ENCODE measurements at regions not wholly inside any gene's neighbourhood (a gene's known extent, or its start where the extent isn't known, plus 50 kb on each side); places are given as distances from the start of the nearest gene placed in this dataset.

DNA sequence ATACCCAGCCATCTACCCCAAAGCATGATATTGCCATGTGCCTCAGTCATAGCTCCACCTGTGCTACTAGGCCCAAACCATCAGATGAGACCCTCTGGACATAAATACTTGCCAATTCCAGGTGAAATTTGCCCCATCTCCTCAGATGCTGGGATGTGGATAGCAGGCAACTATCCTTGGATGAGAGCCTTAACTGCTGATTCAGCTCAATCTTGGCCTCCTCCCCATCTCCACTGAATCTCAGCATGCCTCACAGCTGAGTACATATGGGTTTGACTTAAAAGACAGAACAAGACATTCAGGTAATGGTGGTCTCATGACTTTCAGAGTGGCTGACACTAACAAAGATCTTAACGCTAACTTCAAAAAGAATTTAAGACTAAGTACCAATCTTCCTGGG lies 50.8 kb upstream of the KLHL13 start:
- 96 to 100% methylated on average over 1 of the region's 1 CpG for WGBS, 2 donors
- H3K4me3 ChIP-seq (ENCODE audit: low read depth in 1 of 2, low read length in 2 of 2): no peak overlapping the region
- H3K27me3 ChIP-seq (ENCODE audit: control insufficient read depth in 1 of 2, insufficient read depth in 2 of 2, low read length in 2 of 2): no peaks in the 10 kb centered on the region

DNA sequence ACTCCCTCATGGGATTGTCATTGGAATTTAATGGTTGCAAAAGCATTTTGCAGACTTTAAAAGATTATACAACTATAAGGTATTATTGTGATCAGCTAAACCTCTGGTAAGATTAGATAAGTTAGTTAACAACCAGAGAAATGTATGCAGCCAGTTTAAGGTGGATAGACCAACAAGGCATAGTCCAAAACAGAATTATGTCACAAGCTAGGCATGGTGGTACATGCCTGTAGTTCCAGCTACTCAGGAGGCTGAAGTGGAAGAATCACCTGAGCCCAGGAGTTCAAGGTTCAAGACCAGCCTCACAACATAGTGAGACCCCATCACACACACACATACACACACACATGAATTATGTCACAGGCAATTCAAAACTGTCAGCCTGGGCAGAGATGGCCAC lies 54.7 kb upstream of the KLHL13 start:
- Histone ChIP-seq H3K27ac (ENCODE audit: low read depth in 2 of 2, low read length in 1 of 2) (no peak overlapping the region), H3K4me1 (ENCODE audit: control insufficient read depth in 2 of 2, insufficient read depth in 2 of 2, low read length in 1 of 2) (no peaks in the 10 kb centered on the region), H3K36me3 (ENCODE audit: control insufficient read depth in 2 of 2, insufficient read depth in 2 of 2, low read length in 1 of 2) (no peaks in the 10 kb centered on the region), H3K27me3 (ENCODE audit: control insufficient read depth in 1 of 2, insufficient read depth in 2 of 2, low read length in 2 of 2) (no peaks in the 10 kb centered on the region), H3K9me3 (ENCODE audit: control insufficient read depth in 2 of 2, insufficient read depth in 1 of 2, low read depth in 1 of 2, low read length in 1 of 2) (no peaks in the 10 kb centered on the region), H3K4me3 (ENCODE audit: low read depth in 1 of 2, low read length in 2 of 2) (no peak overlapping the region)

More for the DNA sequence above, 50.8 kb upstream of the KLHL13 start:
- no peak overlapping the region for H3K27ac ChIP-seq (ENCODE audit: low read depth in 2 of 2, low read length in 1 of 2)
- H3K9me3 ChIP-seq (ENCODE audit: control insufficient read depth in 2 of 2, insufficient read depth in 1 of 2, low read depth in 1 of 2, low read length in 1 of 2): no peaks in the 10 kb centered on the region
- H3K4me1 ChIP-seq (ENCODE audit: control insufficient read depth in 2 of 2, insufficient read depth in 2 of 2, low read length in 1 of 2): no peaks in the 10 kb centered on the region
- no peaks in the 10 kb centered on the region for H3K36me3 ChIP-seq (ENCODE audit: control insufficient read depth in 2 of 2, insufficient read depth in 2 of 2, low read length in 1 of 2)

DNA sequence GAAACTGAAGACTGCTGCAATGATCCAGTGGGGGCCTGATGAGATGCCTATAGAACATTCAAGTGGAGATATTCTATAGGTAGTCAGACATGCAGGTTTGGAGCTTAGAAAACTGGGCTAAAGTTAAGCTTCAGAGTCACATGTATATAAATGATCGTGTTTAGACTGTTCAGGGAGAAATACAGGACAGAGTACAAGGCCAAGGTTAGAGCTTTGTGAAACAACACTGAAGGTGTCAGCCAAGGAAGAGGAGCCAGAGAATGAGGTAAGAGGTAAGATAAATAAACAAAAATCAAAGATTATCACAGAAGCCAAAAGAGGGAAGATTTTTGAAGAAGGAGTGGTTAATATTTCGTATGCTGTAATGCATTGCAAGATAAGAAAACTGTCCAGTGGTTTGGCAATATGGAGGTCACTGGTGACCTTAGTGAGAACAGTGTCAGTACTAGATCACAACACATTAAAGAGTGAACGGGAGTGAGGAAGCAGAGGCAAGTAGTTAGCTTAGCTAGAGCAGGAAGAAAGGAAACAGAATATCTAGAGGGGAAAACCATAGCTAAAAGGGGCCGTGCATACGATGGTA lies 58.0 kb upstream of the KLHL13 start:
- WGBS, 2 donors: 62 to 67% methylated on average over 5 of the region's 5 CpGs

DNA sequence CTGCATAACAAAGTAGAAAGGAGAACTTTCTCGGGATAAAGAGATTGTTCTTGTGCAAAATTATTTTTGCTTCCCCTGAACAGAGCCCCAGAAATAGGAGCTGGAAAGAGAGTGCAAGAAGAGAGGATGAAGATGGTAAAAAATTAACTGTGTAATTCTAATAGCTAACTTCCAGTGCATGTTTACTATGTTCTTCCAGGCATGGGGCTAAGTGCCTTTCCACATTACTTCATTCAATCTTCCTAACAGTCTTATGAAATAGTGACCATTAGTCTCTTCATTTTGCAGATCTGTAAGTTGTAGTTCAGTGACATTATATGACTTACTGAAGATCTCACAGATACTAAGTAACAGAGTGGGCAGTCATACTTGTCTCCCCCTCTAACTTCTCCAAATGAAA lies 61.1 kb upstream of the KLHL13 start:
- H3K27me3 ChIP-seq (ENCODE audit: control insufficient read depth in 1 of 2, insufficient read depth in 2 of 2, low read length in 2 of 2): peaks cover 0 to 3% of the 10 kb centered on the region in 2 donors
- 68 to 74% methylated on average over 1 of the region's 1 CpG for WGBS, 2 donors
- H3K36me3 ChIP-seq (ENCODE audit: control insufficient read depth in 2 of 2, insufficient read depth in 2 of 2, low read length in 1 of 2): no peaks in the 10 kb centered on the region
- H3K27ac ChIP-seq (ENCODE audit: low read depth in 2 of 2, low read length in 1 of 2): no peak overlapping the region
- no peaks in the 10 kb centered on the region for H3K9me3 ChIP-seq (ENCODE audit: control insufficient read depth in 2 of 2, insufficient read depth in 1 of 2, low read depth in 1 of 2, low read length in 1 of 2)
- H3K4me1 ChIP-seq (ENCODE audit: control insufficient read depth in 2 of 2, insufficient read depth in 2 of 2, low read length in 1 of 2): no peaks in the 10 kb centered on the region
- H3K4me3 ChIP-seq (ENCODE audit: low read depth in 1 of 2, low read length in 2 of 2): no peak overlapping the region

More for the DNA sequence above, 58.0 kb upstream of the KLHL13 start:
- no peak overlapping the region for H3K27ac ChIP-seq (ENCODE audit: low read depth in 2 of 2, low read length in 1 of 2)
- no peaks in the 10 kb centered on the region for H3K36me3 ChIP-seq (ENCODE audit: control insufficient read depth in 2 of 2, insufficient read depth in 2 of 2, low read length in 1 of 2)
- peaks cover 0 to 3% of the 10 kb centered on the region in 2 donors for H3K27me3 ChIP-seq (ENCODE audit: control insufficient read depth in 1 of 2, insufficient read depth in 2 of 2, low read length in 2 of 2)
- H3K9me3 ChIP-seq (ENCODE audit: control insufficient read depth in 2 of 2, insufficient read depth in 1 of 2, low read depth in 1 of 2, low read length in 1 of 2): no peaks in the 10 kb centered on the region
- no peaks in the 10 kb centered on the region for H3K4me1 ChIP-seq (ENCODE audit: control insufficient read depth in 2 of 2, insufficient read depth in 2 of 2, low read length in 1 of 2)
- no peak overlapping the region for H3K4me3 ChIP-seq (ENCODE audit: low read depth in 1 of 2, low read length in 2 of 2)

DNA sequence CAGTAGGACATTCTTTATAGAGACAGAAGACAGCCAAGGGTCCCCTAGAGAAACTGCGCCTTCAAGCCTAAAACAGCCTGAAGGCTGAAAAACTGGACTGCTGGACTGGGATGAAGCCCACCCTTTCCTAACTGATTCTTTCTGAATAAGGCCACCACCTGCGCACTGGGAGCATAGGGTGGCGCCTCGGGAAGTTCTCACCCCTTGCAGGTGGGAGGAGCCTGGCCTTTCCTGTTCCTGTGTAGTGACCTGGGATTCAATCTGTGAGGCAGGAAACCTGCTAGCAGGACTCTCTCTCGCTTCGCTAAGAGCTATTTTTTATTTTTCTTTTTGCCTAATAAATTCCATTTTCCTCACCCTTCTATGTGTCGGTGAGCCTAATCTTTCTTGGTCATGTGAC lies 61.8 kb upstream of the KLHL13 start:
- H3K27me3 ChIP-seq (ENCODE audit: control insufficient read depth in 1 of 2, insufficient read depth in 2 of 2, low read length in 2 of 2): peaks cover 0 to 3% of the 10 kb centered on the region in 2 donors
- H3K27ac ChIP-seq (ENCODE audit: low read depth in 2 of 2, low read length in 1 of 2): no peak overlapping the region
- H3K4me1 ChIP-seq (ENCODE audit: control insufficient read depth in 2 of 2, insufficient read depth in 2 of 2, low read length in 1 of 2): no peaks in the 10 kb centered on the region
- H3K9me3 ChIP-seq (ENCODE audit: control insufficient read depth in 2 of 2, insufficient read depth in 1 of 2, low read depth in 1 of 2, low read length in 1 of 2): no peaks in the 10 kb centered on the region
- no peaks in the 10 kb centered on the region for H3K36me3 ChIP-seq (ENCODE audit: control insufficient read depth in 2 of 2, insufficient read depth in 2 of 2, low read length in 1 of 2)
- 86 to 92% methylated on average over 7 of the region's 7 CpGs for WGBS, 2 donors
- H3K4me3 ChIP-seq (ENCODE audit: low read depth in 1 of 2, low read length in 2 of 2): no peak overlapping the region

DNA sequence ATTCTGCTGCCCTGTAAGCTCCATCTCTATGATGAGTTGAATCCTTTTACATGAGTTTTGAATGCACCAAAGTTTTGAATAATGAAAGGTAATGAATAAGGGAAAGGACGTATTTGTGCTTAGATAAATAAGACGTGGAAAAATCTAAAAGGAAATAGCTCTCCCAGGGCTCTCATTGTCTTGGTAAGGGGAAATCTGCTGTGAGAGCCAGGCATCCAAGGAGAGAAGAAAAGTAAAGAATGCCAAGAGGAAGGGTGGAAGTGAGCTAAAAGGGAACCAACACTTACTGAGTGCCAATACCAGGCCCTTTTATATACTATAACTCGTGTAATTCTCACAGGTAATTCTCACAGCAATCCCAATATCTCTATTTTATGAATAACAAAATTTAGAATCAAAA lies 62.6 kb upstream of the KLHL13 start:
- H3K4me3 ChIP-seq (ENCODE audit: low read depth in 1 of 2, low read length in 2 of 2): no peak overlapping the region
- H3K9me3 ChIP-seq (ENCODE audit: control insufficient read depth in 2 of 2, insufficient read depth in 1 of 2, low read depth in 1 of 2, low read length in 1 of 2): no peaks in the 10 kb centered on the region
- H3K4me1 ChIP-seq (ENCODE audit: control insufficient read depth in 2 of 2, insufficient read depth in 2 of 2, low read length in 1 of 2): no peaks in the 10 kb centered on the region
- no peaks in the 10 kb centered on the region for H3K36me3 ChIP-seq (ENCODE audit: control insufficient read depth in 2 of 2, insufficient read depth in 2 of 2, low read length in 1 of 2)
- H3K27ac ChIP-seq (ENCODE audit: low read depth in 2 of 2, low read length in 1 of 2): no peak overlapping the region
- peaks cover 0 to 3% of the 10 kb centered on the region in 2 donors for H3K27me3 ChIP-seq (ENCODE audit: control insufficient read depth in 1 of 2, insufficient read depth in 2 of 2, low read length in 2 of 2)
- WGBS, 2 donors: 55 to 62% methylated on average over 3 of the region's 3 CpGs

DNA sequence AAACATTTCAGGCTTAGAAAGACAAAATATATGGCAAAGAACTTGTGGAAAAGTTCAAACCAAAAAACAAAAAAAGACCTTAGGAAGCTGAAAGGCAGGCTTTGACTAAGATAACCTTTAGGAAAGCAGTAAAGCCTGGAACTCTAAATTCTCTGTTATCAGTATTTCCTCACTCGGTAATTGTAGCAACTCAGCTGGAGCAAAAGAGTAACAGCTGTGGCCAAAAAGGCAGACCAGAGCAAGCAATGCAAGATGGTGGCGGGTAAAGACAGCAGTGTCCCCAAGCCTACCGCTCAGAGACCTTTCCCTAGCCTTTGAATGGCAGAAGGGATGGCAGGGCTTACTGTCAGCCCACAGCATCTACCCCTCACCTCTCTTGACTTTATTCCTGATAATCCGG lies 63.1 kb upstream of the KLHL13 start:
- Histone ChIP-seq H3K9me3 (ENCODE audit: control insufficient read depth in 2 of 2, insufficient read depth in 1 of 2, low read depth in 1 of 2, low read length in 1 of 2) (no peaks in the 10 kb centered on the region), H3K27ac (ENCODE audit: low read depth in 2 of 2, low read length in 1 of 2) (no peak overlapping the region), H3K4me3 (ENCODE audit: low read depth in 1 of 2, low read length in 2 of 2) (no peak overlapping the region), H3K27me3 (ENCODE audit: control insufficient read depth in 1 of 2, insufficient read depth in 2 of 2, low read length in 2 of 2) (peaks cover 0 to 3% of the 10 kb centered on the region in 2 donors), H3K36me3 (ENCODE audit: control insufficient read depth in 2 of 2, insufficient read depth in 2 of 2, low read length in 1 of 2) (no peaks in the 10 kb centered on the region), H3K4me1 (ENCODE audit: control insufficient read depth in 2 of 2, insufficient read depth in 2 of 2, low read length in 1 of 2) (no peaks in the 10 kb centered on the region)
- whole genome bisulfite sequencing, 2 donors: 80 to 91% methylated on average over 4 of the region's 4 CpGs

DNA sequence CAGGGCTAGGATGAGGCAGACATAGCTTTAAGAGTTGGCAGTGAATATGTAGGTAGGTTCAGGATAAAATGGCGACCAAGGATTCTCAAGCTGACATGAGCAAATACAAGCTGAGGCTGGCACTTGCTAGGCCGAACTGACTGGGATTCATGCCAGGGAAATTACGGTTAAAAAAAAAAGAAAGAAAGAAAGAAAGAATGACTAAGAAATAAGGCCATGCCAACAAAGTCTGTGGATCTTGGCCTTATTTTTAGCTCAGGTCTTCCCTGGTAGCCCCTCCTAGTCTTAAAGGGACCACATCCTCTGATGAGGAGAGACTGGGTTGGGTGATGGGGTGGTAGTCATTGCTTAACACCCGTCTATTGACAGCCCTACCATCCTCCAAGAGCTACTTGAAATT lies 64.4 kb upstream of the KLHL13 start:
- Histone ChIP-seq H3K36me3 (ENCODE audit: control insufficient read depth in 2 of 2, insufficient read depth in 2 of 2, low read length in 1 of 2) (no peaks in the 10 kb centered on the region), H3K27ac (ENCODE audit: low read depth in 2 of 2, low read length in 1 of 2) (no peak overlapping the region), H3K27me3 (ENCODE audit: control insufficient read depth in 1 of 2, insufficient read depth in 2 of 2, low read length in 2 of 2) (peaks cover 0 to 3% of the 10 kb centered on the region in 2 donors), H3K9me3 (ENCODE audit: control insufficient read depth in 2 of 2, insufficient read depth in 1 of 2, low read depth in 1 of 2, low read length in 1 of 2) (no peaks in the 10 kb centered on the region), H3K4me3 (ENCODE audit: low read depth in 1 of 2, low read length in 2 of 2) (no peak overlapping the region), H3K4me1 (ENCODE audit: control insufficient read depth in 2 of 2, insufficient read depth in 2 of 2, low read length in 1 of 2) (no peaks in the 10 kb centered on the region)
- 30 to 48% methylated on average over 4 of the region's 4 CpGs for WGBS, 2 donors

DNA sequence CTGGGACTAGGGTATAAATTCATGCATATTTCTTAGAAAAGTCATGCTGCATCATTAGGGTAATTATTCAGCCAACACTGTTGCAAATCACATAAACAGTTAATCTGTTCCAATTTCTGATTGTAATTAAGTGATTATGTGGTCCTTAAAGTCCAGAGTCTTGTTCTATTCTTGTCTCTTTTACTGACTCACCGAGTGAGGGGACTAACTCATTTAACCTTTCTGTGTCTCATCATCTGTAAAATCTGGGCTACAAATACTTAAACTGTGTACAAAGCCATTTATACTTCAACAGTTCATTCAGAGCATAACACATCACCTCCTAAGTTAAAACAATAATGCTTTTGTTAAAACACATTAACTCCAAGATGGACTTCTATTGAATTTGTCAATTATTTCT lies 65.4 kb upstream of the KLHL13 start:
- Histone ChIP-seq H3K36me3 (ENCODE audit: control insufficient read depth in 2 of 2, insufficient read depth in 2 of 2, low read length in 1 of 2) (no peaks in the 10 kb centered on the region), H3K4me3 (ENCODE audit: low read depth in 1 of 2, low read length in 2 of 2) (no peak overlapping the region), H3K4me1 (ENCODE audit: control insufficient read depth in 2 of 2, insufficient read depth in 2 of 2, low read length in 1 of 2) (no peaks in the 10 kb centered on the region), H3K9me3 (ENCODE audit: control insufficient read depth in 2 of 2, insufficient read depth in 1 of 2, low read depth in 1 of 2, low read length in 1 of 2) (no peaks in the 10 kb centered on the region), H3K27me3 (ENCODE audit: control insufficient read depth in 1 of 2, insufficient read depth in 2 of 2, low read length in 2 of 2) (peaks cover 0 to 3% of the 10 kb centered on the region in 2 donors), H3K27ac (ENCODE audit: low read depth in 2 of 2, low read length in 1 of 2) (no peak overlapping the region)
- WGBS, 2 donors: 20 to 22% methylated on average over 1 of the region's 1 CpG

DNA sequence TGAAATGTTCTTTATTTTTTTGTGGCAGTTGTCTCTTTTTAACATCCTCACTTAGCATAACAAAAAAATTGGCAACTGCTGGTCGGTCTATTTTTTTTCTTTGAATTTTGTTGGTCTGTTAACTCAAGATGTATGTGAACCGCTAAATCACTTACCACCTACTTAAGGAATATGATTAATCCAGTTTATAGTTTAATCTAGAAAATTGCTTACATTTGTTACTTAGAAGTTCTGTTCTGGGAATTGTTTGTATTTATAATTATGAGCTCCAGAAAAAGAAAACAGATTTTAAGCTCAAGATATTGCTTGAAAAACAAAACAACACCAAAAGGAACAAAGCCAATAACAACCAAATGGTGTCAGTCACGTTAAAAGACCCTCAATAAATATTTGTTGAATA lies 66.1 kb upstream of the KLHL13 start:
- H3K4me1 ChIP-seq (ENCODE audit: control insufficient read depth in 2 of 2, insufficient read depth in 2 of 2, low read length in 1 of 2): no peaks in the 10 kb centered on the region
- H3K27me3 ChIP-seq (ENCODE audit: control insufficient read depth in 1 of 2, insufficient read depth in 2 of 2, low read length in 2 of 2): peaks cover 0 to 3% of the 10 kb centered on the region in 2 donors
- no peaks in the 10 kb centered on the region for H3K9me3 ChIP-seq (ENCODE audit: control insufficient read depth in 2 of 2, insufficient read depth in 1 of 2, low read depth in 1 of 2, low read length in 1 of 2)
- no peak overlapping the region for H3K27ac ChIP-seq (ENCODE audit: low read depth in 2 of 2, low read length in 1 of 2)
- whole genome bisulfite sequencing, 2 donors: 38% methylated on average over 3 of the region's 3 CpGs
- H3K36me3 ChIP-seq (ENCODE audit: control insufficient read depth in 2 of 2, insufficient read depth in 2 of 2, low read length in 1 of 2): no peaks in the 10 kb centered on the region
- H3K4me3 ChIP-seq (ENCODE audit: low read depth in 1 of 2, low read length in 2 of 2): no peak overlapping the region
